Ishikawa (cell line): ENCODE measurements at regions not wholly inside any gene's neighbourhood (a gene's known extent, or its start where the extent isn't known, plus 50 kb on each side); places are given as distances from the start of the nearest gene placed in this dataset.

ENCODE experiments used
- CREB1 ChIP-seq: IDR thresholded peaks from 2 replicates; pipeline ENCODE4 v1.6.1; 2012; ENCODE audit warnings: low read depth
- EP300 ChIP-seq: IDR thresholded peaks from 2 replicates; pipeline ENCODE4 v1.6.1; 2012; ENCODE audit warnings: borderline replicate concordance
- TCF12 ChIP-seq: IDR thresholded peaks from 2 replicates; pipeline ENCODE4 v1.6.1; 2012; ENCODE audit warnings: low read depth
- YY1 ChIP-seq: IDR thresholded peaks from 2 replicates; pipeline ENCODE4 v1.6.1; 2012; ENCODE audit warnings: low read depth
- ZBTB7A ChIP-seq: IDR thresholded peaks from 2 replicates; pipeline ENCODE4 v1.6.1; 2012; ENCODE audit warnings: low read depth
- TF ChIP-seq, protein P1 (sequence below): IDR thresholded peaks from 2 replicates; pipeline ENCODE4 v1.6.1; 2012
- TF ChIP-seq, protein P2 (sequence below): IDR thresholded peaks from 2 replicates; pipeline ENCODE4 v1.6.1; 2012; ENCODE audit warnings: low read depth, mild to moderate bottlenecking

DNA sequence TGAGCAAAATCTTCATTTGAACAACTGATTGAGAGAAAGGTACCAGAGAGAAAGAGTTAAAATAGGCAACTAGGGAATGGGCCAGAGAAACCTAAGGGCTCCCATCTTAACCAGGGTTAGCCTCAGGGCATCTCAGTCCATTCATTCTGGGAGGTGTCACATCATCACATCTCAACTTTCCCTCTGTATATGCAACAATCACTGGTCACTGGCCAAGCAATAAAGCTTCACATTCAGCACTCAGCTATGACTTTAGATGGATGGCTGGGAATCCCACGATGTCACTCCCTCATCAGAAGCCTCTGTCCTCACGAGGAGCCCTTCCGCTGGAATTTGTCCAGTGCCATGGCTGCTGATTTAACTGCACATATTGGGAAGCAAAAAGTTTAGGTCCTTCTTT, 172.1 kb upstream of the MGMT start:
- TF ChIP-seq YY1: no peak
- TF ChIP-seq, protein P1, sequence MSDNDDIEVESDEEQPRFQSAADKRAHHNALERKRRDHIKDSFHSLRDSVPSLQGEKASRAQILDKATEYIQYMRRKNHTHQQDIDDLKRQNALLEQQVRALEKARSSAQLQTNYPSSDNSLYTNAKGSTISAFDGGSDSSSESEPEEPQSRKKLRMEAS: no peak
- no peak for TF ChIP-seq EP300
- TF ChIP-seq, protein P2, sequence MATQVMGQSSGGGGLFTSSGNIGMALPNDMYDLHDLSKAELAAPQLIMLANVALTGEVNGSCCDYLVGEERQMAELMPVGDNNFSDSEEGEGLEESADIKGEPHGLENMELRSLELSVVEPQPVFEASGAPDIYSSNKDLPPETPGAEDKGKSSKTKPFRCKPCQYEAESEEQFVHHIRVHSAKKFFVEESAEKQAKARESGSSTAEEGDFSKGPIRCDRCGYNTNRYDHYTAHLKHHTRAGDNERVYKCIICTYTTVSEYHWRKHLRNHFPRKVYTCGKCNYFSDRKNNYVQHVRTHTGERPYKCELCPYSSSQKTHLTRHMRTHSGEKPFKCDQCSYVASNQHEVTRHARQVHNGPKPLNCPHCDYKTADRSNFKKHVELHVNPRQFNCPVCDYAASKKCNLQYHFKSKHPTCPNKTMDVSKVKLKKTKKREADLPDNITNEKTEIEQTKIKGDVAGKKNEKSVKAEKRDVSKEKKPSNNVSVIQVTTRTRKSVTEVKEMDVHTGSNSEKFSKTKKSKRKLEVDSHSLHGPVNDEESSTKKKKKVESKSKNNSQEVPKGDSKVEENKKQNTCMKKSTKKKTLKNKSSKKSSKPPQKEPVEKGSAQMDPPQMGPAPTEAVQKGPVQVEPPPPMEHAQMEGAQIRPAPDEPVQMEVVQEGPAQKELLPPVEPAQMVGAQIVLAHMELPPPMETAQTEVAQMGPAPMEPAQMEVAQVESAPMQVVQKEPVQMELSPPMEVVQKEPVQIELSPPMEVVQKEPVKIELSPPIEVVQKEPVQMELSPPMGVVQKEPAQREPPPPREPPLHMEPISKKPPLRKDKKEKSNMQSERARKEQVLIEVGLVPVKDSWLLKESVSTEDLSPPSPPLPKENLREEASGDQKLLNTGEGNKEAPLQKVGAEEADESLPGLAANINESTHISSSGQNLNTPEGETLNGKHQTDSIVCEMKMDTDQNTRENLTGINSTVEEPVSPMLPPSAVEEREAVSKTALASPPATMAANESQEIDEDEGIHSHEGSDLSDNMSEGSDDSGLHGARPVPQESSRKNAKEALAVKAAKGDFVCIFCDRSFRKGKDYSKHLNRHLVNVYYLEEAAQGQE: no peak
- no peak for TF ChIP-seq CREB1
- TF ChIP-seq TCF12: no peak
- TF ChIP-seq ZBTB7A: no peak
